ENCODE measurements at regions not wholly inside any gene's neighbourhood (a gene's known extent, or its start where the extent isn't known, plus 50 kb on each side); places are given as distances from the start of the nearest gene placed in this dataset.

- no peak overlapping the region for H3K4me3 ChIP-seq (ENCODE audit: low read depth, low read length)
- DNase-seq (ENCODE audit: low read depth), result no peak
- no peak for TF ChIP-seq CTCF (conservative IDR thresholded peaks at IDR 0.05; ENCODE audit: low read depth, low read length)
Observed at GRCh38 chr2:104413890-104414289, 440.0 kb upstream of the POU3F3 start.

DNA sequence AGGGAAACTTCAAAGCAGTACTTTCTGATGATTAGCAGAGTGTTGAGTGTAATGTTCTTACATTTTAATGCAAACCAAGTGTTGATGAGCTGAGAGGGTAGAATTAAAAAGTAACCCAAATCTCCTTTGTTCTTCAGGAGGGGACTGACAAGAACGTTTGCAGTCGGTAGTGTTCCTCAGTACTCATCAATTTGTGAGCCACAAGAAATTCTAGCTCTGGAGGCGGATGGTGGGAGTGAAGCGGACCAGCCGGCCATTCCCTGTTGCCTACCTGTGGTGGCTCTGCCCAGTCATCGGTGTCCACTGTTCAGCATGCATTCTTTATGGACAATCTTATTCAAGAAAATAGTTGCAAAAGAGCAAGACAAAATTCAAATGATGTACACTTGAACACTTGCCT, 438.6 kb upstream of the POU3F3 start:
- no peak for DNase-seq (ENCODE audit: low read depth)
- no peak for TF ChIP-seq CTCF (conservative IDR thresholded peaks at IDR 0.05; ENCODE audit: low read depth, low read length)
- no peak overlapping the region for H3K4me3 ChIP-seq (ENCODE audit: low read depth, low read length)

DNA sequence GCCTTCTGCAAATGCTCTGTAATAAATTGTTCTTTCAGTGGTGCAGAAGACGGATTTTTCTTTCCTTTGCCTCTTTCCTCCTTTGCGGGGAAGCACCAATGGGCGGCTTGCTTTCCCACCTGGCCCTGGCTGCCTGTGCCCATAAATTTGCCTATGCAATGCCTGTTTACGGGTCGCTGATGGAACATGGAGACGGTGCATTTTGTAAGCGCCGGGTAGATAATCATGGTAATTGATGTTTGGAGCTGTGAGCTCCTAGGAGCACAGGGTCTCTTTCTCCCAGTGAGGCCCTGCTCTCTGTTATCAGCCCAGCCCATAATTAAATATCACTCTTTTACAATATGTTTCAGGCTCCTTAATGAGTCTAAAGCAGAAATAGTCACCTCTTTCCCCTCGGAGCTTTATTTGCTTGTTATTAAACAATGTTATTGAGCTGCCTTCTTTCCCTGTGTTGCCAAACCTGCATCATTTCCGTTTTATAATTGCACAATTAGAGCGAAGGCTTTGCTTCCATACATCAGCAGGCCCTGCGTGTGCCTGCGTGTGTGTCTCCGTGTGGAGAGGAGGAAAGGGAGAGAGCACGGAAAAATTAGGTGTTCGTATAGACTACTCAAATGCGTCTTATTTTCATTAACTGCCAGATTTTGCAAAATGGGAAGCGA, 437.4 kb upstream of the POU3F3 start:
- no peak for DNase-seq (ENCODE audit: low read depth)
- H3K4me3 ChIP-seq (ENCODE audit: low read depth, low read length), result no peak overlapping the region
- no peak for TF ChIP-seq CTCF (conservative IDR thresholded peaks at IDR 0.05; ENCODE audit: low read depth, low read length)

GRCh38 chr2:104420420-104420819, 433.5 kb upstream of the POU3F3 start:
- no peak for TF ChIP-seq CTCF (conservative IDR thresholded peaks at IDR 0.05; ENCODE audit: low read depth, low read length)
- DNase-seq (ENCODE audit: low read depth), result no peak
- no peak overlapping the region for H3K4me3 ChIP-seq (ENCODE audit: low read depth, low read length)

GRCh38 chr2:104420953-104421352, 433.0 kb upstream of the POU3F3 start:
- no peak for DNase-seq (ENCODE audit: low read depth)
- TF ChIP-seq CTCF (conservative IDR thresholded peaks at IDR 0.05; ENCODE audit: low read depth, low read length), result no peak
- no peak overlapping the region for H3K4me3 ChIP-seq (ENCODE audit: low read depth, low read length)

DNA sequence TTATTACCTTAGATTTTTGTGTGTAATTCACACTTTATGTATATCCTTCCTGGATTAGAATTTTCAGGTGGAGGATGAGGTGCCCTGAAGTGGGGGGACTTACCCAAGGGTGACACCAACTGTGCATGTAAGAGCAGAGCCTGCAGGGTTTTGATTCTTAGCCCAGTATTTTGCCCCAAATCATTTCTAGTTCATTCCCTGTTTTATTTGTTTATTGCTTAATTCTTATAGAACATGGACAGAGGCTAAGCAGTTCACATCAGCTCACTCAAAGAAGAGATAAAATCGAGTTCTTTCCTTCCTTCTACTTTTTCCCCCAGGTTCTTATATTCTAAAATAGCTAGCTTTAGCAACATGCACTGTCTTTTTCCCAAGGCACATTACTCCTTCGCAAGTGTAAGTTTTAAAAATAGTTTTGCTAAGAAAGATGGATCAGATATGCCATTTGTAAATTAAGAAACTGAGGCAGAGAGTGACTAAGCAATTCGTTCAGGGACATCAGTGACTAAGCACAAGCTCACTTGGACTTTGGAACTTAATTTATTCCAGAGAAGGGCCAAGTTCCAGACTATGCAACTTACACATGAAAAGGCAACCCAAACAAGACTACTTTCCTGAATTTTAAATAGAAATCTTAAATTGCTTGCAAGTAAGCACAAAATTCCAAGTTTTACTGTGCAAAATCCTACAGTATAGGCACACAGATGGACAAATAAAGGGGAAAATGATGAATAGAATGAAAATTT, 427.9 kb upstream of the POU3F3 start:
- no peak for DNase-seq (ENCODE audit: low read depth)
- H3K4me3 ChIP-seq (ENCODE audit: low read depth, low read length), result no peak overlapping the region
- no peak for TF ChIP-seq CTCF (conservative IDR thresholded peaks at IDR 0.05; ENCODE audit: low read depth, low read length)

- no peak for DNase-seq (ENCODE audit: low read depth)
- no peak overlapping the region for H3K4me3 ChIP-seq (ENCODE audit: low read depth, low read length)
- no peak for TF ChIP-seq CTCF (conservative IDR thresholded peaks at IDR 0.05; ENCODE audit: low read depth, low read length)
Observed at GRCh38 chr2:104428155-104428554, 425.8 kb upstream of the POU3F3 start.

Measured in choroid plexus epithelial cell (primary cell).